Neutrophil (primary cell): ENCODE measurements at regions not wholly inside any gene's neighbourhood (a gene's known extent, or its start where the extent isn't known, plus 50 kb on each side); places are given as distances from the start of the nearest gene placed in this dataset.

Experiments used
- H3K27ac ChIP-seq: fragments of 200-600 bp; sonication (generic); 2 replicates; pipeline ENCODE4 v1.5.1; 2016; ENCODE audit warnings: mild to moderate bottlenecking, moderate library complexity
- H3K27me3 ChIP-seq: fragments of 200-600 bp; sonication (generic); 2 replicates; pipeline ENCODE4 v1.6.0; 2016; ENCODE audit warnings: mild to moderate bottlenecking
- H3K36me3 ChIP-seq: fragments of 200-600 bp; sonication (generic); 2 replicates; pipeline ENCODE4 v1.5.1; 2017
- H3K4me1 ChIP-seq, 2 experiments: fragments of 200-600 bp in 1 of 2; sonication (generic) in 1 of 2; 1 replicate in 1 of 2; 2 replicates in 1 of 2; pipeline versions ENCODE4 v1.5.1 to v1.6.1; 2013 to 2016; ENCODE audit warnings: low read depth in 1 of 2, low read length in 1 of 2, mild to moderate bottlenecking in 1 of 2, moderate library complexity in 1 of 2; ENCODE audit not compliant: control insufficient read depth in 1 of 2, insufficient read depth in 1 of 2
- H3K4me3 ChIP-seq, 2 experiments: fragments of 200-600 bp in 1 of 2; sonication (generic) in 1 of 2; 1 replicate in 1 of 2; 2 replicates in 1 of 2; pipeline ENCODE4 v1.5.1; 2013 to 2016; ENCODE audit warnings: low read depth in 1 of 2, low read length in 1 of 2, mild to moderate bottlenecking in 1 of 2, moderate library complexity in 1 of 2
- H3K9me3 ChIP-seq: fragments of 200-600 bp; sonication (generic); 2 replicates; pipeline ENCODE4 v1.5.1; 2016
- CTCF ChIP-seq: fragments of 200-600 bp; sonication (generic); IDR thresholded peaks from 2 replicates; pipeline ENCODE4 v1.5.1; 2016; ENCODE audit warnings: antibody characterized with exemption

GRCh38 chr2:30046979-30047378 is 99.8 kb upstream of the YPEL5 start:
- no peaks in the 10 kb centered on the region for H3K9me3 ChIP-seq
- no peaks in the 10 kb centered on the region for H3K36me3 ChIP-seq
- no peak overlapping the region for H3K4me3 ChIP-seq
- no peaks in the 10 kb centered on the region for H3K4me1 ChIP-seq
- no peak overlapping the region for H3K27ac ChIP-seq
- TF ChIP-seq CTCF = no peak
- peaks cover 51% of the 10 kb centered on the region for H3K27me3 ChIP-seq

DNA sequence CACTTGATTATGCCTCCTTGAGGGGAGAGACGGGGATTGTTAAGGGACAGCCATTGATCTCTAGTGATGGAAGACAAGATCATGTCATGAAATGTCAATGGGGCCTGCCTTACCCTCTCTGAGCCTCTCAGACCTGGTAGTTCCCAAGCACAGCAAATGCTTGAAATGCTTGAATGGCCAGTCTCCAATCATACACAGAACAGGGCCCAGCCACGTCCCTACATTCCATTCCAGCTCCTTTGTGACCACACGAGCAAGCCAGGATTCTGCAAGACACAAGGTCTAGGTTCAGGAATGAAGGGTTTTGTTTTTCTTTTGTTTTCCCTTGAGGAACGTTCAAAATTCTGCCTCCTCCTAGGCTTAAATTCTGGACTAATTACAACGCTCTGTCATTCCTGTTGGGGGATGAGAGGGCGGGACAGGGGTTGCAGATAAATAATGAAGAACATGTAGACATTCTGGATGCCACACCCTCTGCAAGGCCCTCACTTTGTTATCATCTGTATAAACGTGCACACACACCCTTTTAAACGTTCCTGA is 98.1 kb upstream of the YPEL5 start:
- no peak overlapping the region for H3K27ac ChIP-seq
- H3K4me1 ChIP-seq = no peaks in the 10 kb centered on the region
- H3K4me3 ChIP-seq = no peak overlapping the region
- no peaks in the 10 kb centered on the region for H3K36me3 ChIP-seq
- TF ChIP-seq CTCF = no peak
- H3K9me3 ChIP-seq = no peaks in the 10 kb centered on the region
- H3K27me3 ChIP-seq = peaks cover 43% of the 10 kb centered on the region

GRCh38 chr2:30055548-30055947 is 91.3 kb upstream of the YPEL5 start:
- H3K27me3 ChIP-seq = no peaks in the 10 kb centered on the region
- H3K9me3 ChIP-seq = no peaks in the 10 kb centered on the region
- H3K4me3 ChIP-seq = no peak overlapping the region
- H3K36me3 ChIP-seq = no peaks in the 10 kb centered on the region
- no peak for TF ChIP-seq CTCF
- H3K4me1 ChIP-seq = no peaks in the 10 kb centered on the region
- no peak overlapping the region for H3K27ac ChIP-seq

DNA sequence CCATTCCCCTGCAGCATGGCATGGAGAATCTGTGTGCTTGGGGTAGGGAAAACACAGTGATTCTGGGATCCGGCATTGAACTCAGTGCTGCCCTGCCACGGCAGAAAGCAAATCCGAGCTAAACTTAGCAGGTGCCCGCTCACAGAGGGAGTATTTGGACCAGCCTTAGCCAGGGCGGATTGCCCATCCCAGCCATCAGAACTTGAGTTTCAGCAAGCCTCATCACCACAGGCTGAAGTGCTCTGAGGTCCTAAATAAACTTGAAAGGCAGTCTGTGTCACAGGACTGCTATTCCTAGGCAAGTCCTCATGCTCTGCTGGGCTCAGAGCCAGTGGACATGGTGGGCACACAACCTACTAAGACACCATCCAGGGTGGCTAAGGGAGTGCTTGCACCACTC is 86.2 kb upstream of the YPEL5 start:
- Histone ChIP-seq H3K36me3 (no peaks in the 10 kb centered on the region), H3K9me3 (no peaks in the 10 kb centered on the region), H3K27ac (no peak overlapping the region), H3K27me3 (no peaks in the 10 kb centered on the region), H3K4me1 (no peaks in the 10 kb centered on the region), H3K4me3 (no peak overlapping the region)
- no peak for TF ChIP-seq CTCF

GRCh38 chr2:30068067-30068466 is 78.7 kb upstream of the YPEL5 start:
- no peak for TF ChIP-seq CTCF
- H3K27ac ChIP-seq = no peak overlapping the region
- H3K9me3 ChIP-seq = no peaks in the 10 kb centered on the region
- H3K36me3 ChIP-seq = no peaks in the 10 kb centered on the region
- H3K4me3 ChIP-seq = no peak overlapping the region
- H3K4me1 ChIP-seq = no peaks in the 10 kb centered on the region
- H3K27me3 ChIP-seq = peaks cover 36% of the 10 kb centered on the region
